NB4 (cell line): ENCODE measurements at regions not wholly inside any gene's neighbourhood (a gene's known extent, or its start where the extent isn't known, plus 50 kb on each side); places are given as distances from the start of the nearest gene placed in this dataset.

Experiments
- POLR2A ChIP-seq: IDR thresholded peaks from 2 replicates; pipeline ENCODE4 v1.6.1; 2011; ENCODE audit warnings: mild to moderate bottlenecking; ENCODE audit not compliant: insufficient read length; ENCODE audit errors: extremely low read depth
- TF ChIP-seq, protein P1 (sequence below): IDR thresholded peaks from one replicate; pipeline ENCODE4 v1.5.1; 2012; ENCODE audit warnings: low read depth, low read length

DNA sequence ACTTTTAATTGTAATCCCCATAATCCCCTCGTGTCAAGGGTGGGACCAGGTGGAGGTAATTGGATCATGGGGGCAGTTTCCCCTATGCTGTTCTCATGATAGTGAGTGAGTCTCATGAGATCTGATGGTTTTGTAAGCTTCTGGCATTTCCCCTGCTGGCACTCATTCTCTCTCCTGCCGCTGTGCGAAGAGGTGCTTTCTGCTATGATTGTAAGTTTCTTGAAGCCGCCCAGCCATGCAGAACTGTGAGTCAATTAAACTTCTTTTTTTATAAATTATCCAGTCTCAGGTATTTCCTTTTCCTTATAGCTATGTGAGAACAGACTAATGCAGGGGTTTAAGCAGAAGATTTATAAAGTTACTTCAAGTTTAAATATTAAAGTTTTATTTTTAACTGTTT is 655.2 kb downstream of the EPHA4 start:
- TF ChIP-seq, protein P1, sequence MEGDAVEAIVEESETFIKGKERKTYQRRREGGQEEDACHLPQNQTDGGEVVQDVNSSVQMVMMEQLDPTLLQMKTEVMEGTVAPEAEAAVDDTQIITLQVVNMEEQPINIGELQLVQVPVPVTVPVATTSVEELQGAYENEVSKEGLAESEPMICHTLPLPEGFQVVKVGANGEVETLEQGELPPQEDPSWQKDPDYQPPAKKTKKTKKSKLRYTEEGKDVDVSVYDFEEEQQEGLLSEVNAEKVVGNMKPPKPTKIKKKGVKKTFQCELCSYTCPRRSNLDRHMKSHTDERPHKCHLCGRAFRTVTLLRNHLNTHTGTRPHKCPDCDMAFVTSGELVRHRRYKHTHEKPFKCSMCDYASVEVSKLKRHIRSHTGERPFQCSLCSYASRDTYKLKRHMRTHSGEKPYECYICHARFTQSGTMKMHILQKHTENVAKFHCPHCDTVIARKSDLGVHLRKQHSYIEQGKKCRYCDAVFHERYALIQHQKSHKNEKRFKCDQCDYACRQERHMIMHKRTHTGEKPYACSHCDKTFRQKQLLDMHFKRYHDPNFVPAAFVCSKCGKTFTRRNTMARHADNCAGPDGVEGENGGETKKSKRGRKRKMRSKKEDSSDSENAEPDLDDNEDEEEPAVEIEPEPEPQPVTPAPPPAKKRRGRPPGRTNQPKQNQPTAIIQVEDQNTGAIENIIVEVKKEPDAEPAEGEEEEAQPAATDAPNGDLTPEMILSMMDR: no peak
- no peak for TF ChIP-seq POLR2A
